PC-3 (cell line): ENCODE measurements at regions not wholly inside any gene's neighbourhood (a gene's known extent, or its start where the extent isn't known, plus 50 kb on each side); places are given as distances from the start of the nearest gene placed in this dataset.
"Not testable (repeated sequence)": the region's sequence is repeated elsewhere in the genome, so short reads cannot be mapped to it uniquely, and the experiment has no call there.

Source experiments
- ATAC-seq: fragments of 200-7000 bp; cut with Tn5 transposase; 2 replicates; pipeline ENCODE4 v1.9.1; 2020; ENCODE audit warnings: mild to moderate bottlenecking, moderate library complexity
- BruUV-seq: library from RNA; stranded (reverse); fragments of 400-500 nt; replicated peaks from 2 replicates; lab custom pipeline; 2021; lab: Mats Ljungman, UMichigan
- CTCF ChIA-PET: fragments of 300-600 bp; sonication (Branson Sonifier 250); formaldehyde crosslinking; loops from one replicate; lab custom pipeline; 2022; ENCODE audit warnings: antibody characterized with exemption; lab: Charles Lee
- POLR2A ChIA-PET: fragments of 300-600 bp; sonication (Branson Sonifier 250); formaldehyde crosslinking; loops from one replicate; lab custom pipeline; 2022; ENCODE audit warnings: antibody characterized with exemption; ENCODE audit not compliant: unreplicated experiment; lab: Charles Lee
- DNase-seq: peaks from one replicate; pipeline ENCODE4 v3.0.0-alpha.2; 2015
- H2AFZ ChIP-seq: fragments of 300-600 bp; sonication (generic); 2 replicates; pipeline ENCODE4 v1.6.0; 2016; ENCODE audit warnings: antibody characterized with exemption, low read length
- H3F3A ChIP-seq: fragments of 300-600 bp; sonication (generic); one replicate; pipeline ENCODE4 v1.6.0; 2017; ENCODE audit warnings: antibody characterized with exemption, low read length, control low read depth, mild to moderate bottlenecking; ENCODE audit not compliant: unreplicated experiment
- H3K27ac ChIP-seq: fragments of 300-600 bp; sonication (generic); 2 replicates; pipeline ENCODE4 v1.5.1; 2016; ENCODE audit warnings: mild to moderate bottlenecking, low read length
- H3K27me3 ChIP-seq: fragments of 300-600 bp; sonication (generic); 2 replicates; pipeline ENCODE4 v1.6.1; 2016; ENCODE audit warnings: low read length, mixed read lengths
- H3K36me3 ChIP-seq: fragments of 300-600 bp; sonication (generic); 2 replicates; pipeline ENCODE4 v1.6.1; 2016; ENCODE audit warnings: low read depth, mixed run types, low read length, mixed read lengths
- H3K4me1 ChIP-seq: fragments of 300-600 bp; sonication (generic); 2 replicates; pipeline ENCODE4 v1.5.1; 2016; ENCODE audit warnings: low read length; ENCODE audit not compliant: insufficient read depth
- H3K4me2 ChIP-seq: fragments of 300-600 bp; sonication (generic); 2 replicates; pipeline ENCODE4 v1.6.0; 2016; ENCODE audit warnings: low read length
- H3K4me3 ChIP-seq: fragments of 300-600 bp; sonication (generic); 2 replicates; pipeline ENCODE4 v1.5.1; 2016; ENCODE audit warnings: mild to moderate bottlenecking, low read length, mixed read lengths
- H3K79me2 ChIP-seq: fragments of 300-600 bp; sonication (generic); 2 replicates; pipeline ENCODE4 v1.6.1; 2017; ENCODE audit warnings: low read length, mixed read lengths
- H3K9ac ChIP-seq: fragments of 300-600 bp; sonication (generic); 2 replicates; pipeline ENCODE4 v1.6.0; 2016; ENCODE audit warnings: mild to moderate bottlenecking, low read length
- H3K9me2 ChIP-seq: fragments of 300-600 bp; sonication (generic); replicated peaks from 2 replicates; pipeline ENCODE4 v1.6.1; 2016; ENCODE audit warnings: mixed run types, low read length, mixed read lengths
- H3K9me3 ChIP-seq: fragments of 300-600 bp; sonication (generic); 2 replicates; pipeline ENCODE4 v1.6.1; 2016; ENCODE audit warnings: low read length, mixed read lengths
- H4K20me1 ChIP-seq: fragments of 300-600 bp; sonication (generic); 2 replicates; pipeline ENCODE4 v1.6.1; 2016; ENCODE audit warnings: low read length, mixed read lengths
- CTCF ChIP-seq: fragments of 300-600 bp; sonication (generic); conservative IDR thresholded peaks from 2 replicates; pipeline ENCODE4 v1.5.1; 2017; ENCODE audit warnings: antibody characterized with exemption, low read depth, mild to moderate bottlenecking, low read length
- EZH2 ChIP-seq: fragments of 300-600 bp; sonication (generic); IDR thresholded peaks from one replicate; pipeline ENCODE4 v1.6.1; 2017; ENCODE audit warnings: antibody characterized with exemption, mild to moderate bottlenecking, low read length; ENCODE audit not compliant: unreplicated experiment
- EZH2phosphoT487 ChIP-seq: fragments of 300-600 bp; sonication (generic); IDR thresholded peaks from 2 replicates; pipeline ENCODE4 v1.6.1; 2018; ENCODE audit warnings: mild to moderate bottlenecking, antibody characterized with exemption, low read length, borderline replicate concordance
- intact Hi-C: fragments of 100-400 bp; cut with micrococcal nuclease; formaldehyde crosslinking; loops from 2 replicates; pipeline ENCODE4 v1.9.0; 2023

GRCh38 chr2:8508766-8509165 lies 173.1 kb upstream of the ID2 start:
- H3K9ac ChIP-seq, result no peak overlapping the region
- ChIA-PET POLR2A (interaction anchor here (0.7 kb wide), 1 partner anchor 9 kb away, joined by 6 read pairs; no protein-coding TSS in a partner anchor), CTCF (no interaction called here)
- H3K4me2 ChIP-seq, result no peak overlapping the region
- H3K9me3 ChIP-seq, result no peaks in the 10 kb centered on the region
- DNase-seq (no peak), ATAC-seq (no peak)
- no peaks in the 10 kb centered on the region for H3K9me2 ChIP-seq
- no peak overlapping the region for H2AFZ ChIP-seq
- no peaks in the 10 kb centered on the region for H3K4me1 ChIP-seq
- no peaks in the 10 kb centered on the region for H3K27me3 ChIP-seq
- H3K4me3 ChIP-seq, result no peak overlapping the region
- H3K79me2 ChIP-seq, result no peaks in the 10 kb centered on the region
- TF ChIP-seq EZH2phosphoT487 (no peak), CTCF (no peak), EZH2 (no peak)
- intact Hi-C loops, result no loop called here
- no TSS peak for BruUV-seq
- H3K36me3 ChIP-seq, result no peaks in the 10 kb centered on the region
- H3F3A ChIP-seq, result no peaks in the 10 kb centered on the region
- no peaks in the 10 kb centered on the region for H4K20me1 ChIP-seq
- H3K27ac ChIP-seq, result no peak overlapping the region

- intact Hi-C loops, result no loop called here
- no peak for ATAC-seq
Observed at GRCh38 chr2:8509621-8510020, 172.2 kb upstream of the ID2 start.

GRCh38 chr2:8510055-8510454 lies 171.8 kb upstream of the ID2 start:
- intact Hi-C loops, H3K9me3 ChIP-seq, H3K4me2 ChIP-seq, DNase-seq, H4K20me1 ChIP-seq, BruUV-seq, H3K4me3 ChIP-seq, H3K9me2 ChIP-seq, H3K79me2 ChIP-seq, H2AFZ ChIP-seq, H3K4me1 ChIP-seq, H3F3A ChIP-seq, H3K9ac ChIP-seq, H3K27me3 ChIP-seq, CTCF ChIA-PET, H3K36me3 ChIP-seq, POLR2A ChIA-PET, H3K27ac ChIP-seq, ATAC-seq: not testable (repeated sequence)

More at GRCh38 chr2:8509621-8510020, 172.2 kb upstream of the ID2 start:
- Histone ChIP-seq H4K20me1 (no peaks in the 10 kb centered on the region), H2AFZ (no peak overlapping the region), H3K4me1 (no peaks in the 10 kb centered on the region), H3K79me2 (no peaks in the 10 kb centered on the region), H3K9me3 (no peaks in the 10 kb centered on the region), H3K9me2 (no peaks in the 10 kb centered on the region), H3K9ac (no peak overlapping the region), H3K4me3 (no peak overlapping the region), H3K36me3 (no peaks in the 10 kb centered on the region), H3K27me3 (no peaks in the 10 kb centered on the region), H3F3A (no peaks in the 10 kb centered on the region), H3K4me2 (no peak overlapping the region), H3K27ac (no peak overlapping the region)
- CTCF ChIA-PET, result no interaction called here
- no peak for DNase-seq
- no TSS peak for BruUV-seq
- POLR2A ChIA-PET, result interaction anchor here (0.7 kb wide), 1 partner anchor 10 kb away, joined by 6 read pairs; no protein-coding TSS in a partner anchor
- TF ChIP-seq EZH2 (no peak), CTCF (no peak), EZH2phosphoT487 (no peak)
